ENCODE measurements at regions not wholly inside any gene's neighbourhood (a gene's known extent, or its start where the extent isn't known, plus 50 kb on each side); places are given as distances from the start of the nearest gene placed in this dataset.

DNA sequence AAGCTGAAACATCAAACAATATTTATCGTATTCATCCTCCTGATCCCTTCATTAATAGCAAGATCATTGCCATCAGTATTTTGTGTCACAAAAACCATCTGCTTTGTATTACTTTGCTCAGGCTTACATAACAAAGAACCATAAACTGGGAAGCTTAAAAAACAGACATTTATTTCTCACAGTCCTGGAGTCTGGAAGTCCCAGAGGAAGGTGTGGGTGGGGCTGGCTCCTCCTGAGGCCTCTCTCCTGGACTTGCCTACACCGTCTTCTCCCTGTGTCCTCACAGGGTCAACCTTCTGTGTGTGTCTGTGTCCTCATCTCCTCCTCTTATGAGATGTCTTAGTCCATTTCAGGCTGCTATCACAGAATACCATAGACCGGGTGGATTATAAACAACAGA is 61.3 kb upstream of the MXRA5 start:
- TF ChIP-seq GABPA (IDR thresholded peaks at IDR 0.05; ENCODE audit: borderline replicate concordance, insufficient read depth, low read length): no peak
- TF ChIP-seq RFX5 (IDR thresholded peaks at IDR 0.05; ENCODE audit: borderline replicate concordance, low read depth, low read length): no peak
- no peak for TF ChIP-seq CREB1 (IDR thresholded peaks at IDR 0.05)
- no peak for TF ChIP-seq TAF1 (IDR thresholded peaks at IDR 0.05; ENCODE audit: low read depth, low read length)
- TF ChIP-seq, protein P1, sequence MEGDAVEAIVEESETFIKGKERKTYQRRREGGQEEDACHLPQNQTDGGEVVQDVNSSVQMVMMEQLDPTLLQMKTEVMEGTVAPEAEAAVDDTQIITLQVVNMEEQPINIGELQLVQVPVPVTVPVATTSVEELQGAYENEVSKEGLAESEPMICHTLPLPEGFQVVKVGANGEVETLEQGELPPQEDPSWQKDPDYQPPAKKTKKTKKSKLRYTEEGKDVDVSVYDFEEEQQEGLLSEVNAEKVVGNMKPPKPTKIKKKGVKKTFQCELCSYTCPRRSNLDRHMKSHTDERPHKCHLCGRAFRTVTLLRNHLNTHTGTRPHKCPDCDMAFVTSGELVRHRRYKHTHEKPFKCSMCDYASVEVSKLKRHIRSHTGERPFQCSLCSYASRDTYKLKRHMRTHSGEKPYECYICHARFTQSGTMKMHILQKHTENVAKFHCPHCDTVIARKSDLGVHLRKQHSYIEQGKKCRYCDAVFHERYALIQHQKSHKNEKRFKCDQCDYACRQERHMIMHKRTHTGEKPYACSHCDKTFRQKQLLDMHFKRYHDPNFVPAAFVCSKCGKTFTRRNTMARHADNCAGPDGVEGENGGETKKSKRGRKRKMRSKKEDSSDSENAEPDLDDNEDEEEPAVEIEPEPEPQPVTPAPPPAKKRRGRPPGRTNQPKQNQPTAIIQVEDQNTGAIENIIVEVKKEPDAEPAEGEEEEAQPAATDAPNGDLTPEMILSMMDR (IDR thresholded peaks at IDR 0.05; ENCODE audit: control extremely low read depth in 1 of 3, insufficient read depth in 1 of 3, low read depth in 1 of 3, low read length in 3 of 3): no peak
- TF ChIP-seq NANOG (IDR thresholded peaks at IDR 0.05; ENCODE audit: insufficient read depth, low read depth, low read length, poor library complexity, severe bottlenecking): no peak
- TF ChIP-seq BCL11A (IDR thresholded peaks at IDR 0.05; ENCODE audit: low read depth in 2 of 2, low read length in 2 of 2): no peak
- no peak for TF ChIP-seq ZNF274 (IDR thresholded peaks at IDR 0.05; ENCODE audit: borderline replicate concordance, extremely low read depth, low read length)
- TF ChIP-seq TCF12 (IDR thresholded peaks at IDR 0.05; ENCODE audit: low read depth, low read length): no peak
- no peak for TF ChIP-seq CEBPB (IDR thresholded peaks at IDR 0.05; ENCODE audit: low read depth, low read length)
- no peak for TF ChIP-seq POLR2AphosphoS5 (IDR thresholded peaks at IDR 0.05; ENCODE audit: low read depth, low read length)

Measured in H1 (cell line).